K562 (cell line): ENCODE measurements at regions not wholly inside any gene's neighbourhood (a gene's known extent, or its start where the extent isn't known, plus 50 kb on each side); places are given as distances from the start of the nearest gene placed in this dataset.

Experiments
- ATAC-seq: fragments of 200-7000 bp; cut with Tn5 transposase; 3 replicates; pipeline ENCODE4 v1.9.1; 2020; ENCODE audit warnings: moderate library complexity
- BruUV-seq: library from RNA; stranded (reverse); fragments of 400-500 nt; replicated peaks from 2 replicates; lab custom pipeline; 2021; lab: Mats Ljungman, UMichigan
- CTCF ChIA-PET: fragments of 300-600 bp; formaldehyde crosslinking; extraction: SDS; loops from one replicate; lab custom pipeline; 2021; ENCODE audit warnings: low intra/inter-chr PET ratio; lab: Yijun Ruan, JAX
- POLR2A ChIA-PET: fragments of 300-600, 350-650 bp; sonication (Branson Sonifier 250); formaldehyde crosslinking; extraction: SDS; loops from one replicate; lab custom pipeline; 2021; ENCODE audit warnings: antibody characterized with exemption, inconsistent platforms; lab: Yijun Ruan, JAX
- DNase-seq, 4 experiments: peaks; one replicate each; pipeline versions ENCODE4 v3.0.0 to v3.0.0-alpha.2; 2011 to 2018; ENCODE audit warnings: low spot score in 3 of 4, mixed read lengths in 3 of 4; ENCODE audit errors: extremely low read depth in 1 of 4
- FAIRE-seq: peaks from 2 replicates; lab custom pipeline; 2011; peaks lifted over from hg19 to GRCh38; lab: Jason Lieb, UNC
- H2AFZ ChIP-seq: 2 replicates; pipeline ENCODE4 v1.6.0; 2011; ENCODE audit warnings: low read depth, low read length, control low read depth, inconsistent platforms
- H3K27ac ChIP-seq: fragments of 200-600 bp; 3 replicates; pipeline ENCODE4 v1.8.0; 2011; ENCODE audit warnings: low read depth, mild to moderate bottlenecking, control low read depth, inconsistent platforms, low read length, moderate library complexity, mixed read lengths; ENCODE audit errors: extremely low read depth
- H3K27me3 ChIP-seq, 2 experiments: fragments of 300-600 bp in 1 of 2; 2 replicates in 1 of 2; 3 replicates in 1 of 2; pipeline versions ENCODE4 v1.6.0 to v1.8.0; 2011; ENCODE audit warnings: inconsistent platforms in 2 of 2, low read length in 2 of 2, mild to moderate bottlenecking in 1 of 2, mixed read lengths in 1 of 2, moderate library complexity in 1 of 2; ENCODE audit not compliant: control insufficient read depth in 2 of 2, insufficient read depth in 2 of 2
- H3K36me3 ChIP-seq: fragments of 300-600 bp; 3 replicates; pipeline ENCODE4 v1.8.0; 2011; ENCODE audit warnings: mild to moderate bottlenecking, low read length, inconsistent platforms; ENCODE audit not compliant: control insufficient read depth, insufficient read depth
- H3K4me1 ChIP-seq, 2 experiments: fragments of 200-600 bp in 1 of 2; replicated peaks in 1 of 2; 2 replicates in 1 of 2; 3 replicates in 1 of 2; pipeline versions ENCODE4 v1.5.1 to v1.8.0; 2011; ENCODE audit warnings: inconsistent platforms in 2 of 2, low read length in 2 of 2, mild to moderate bottlenecking in 1 of 2, mixed read lengths in 1 of 2, moderate library complexity in 1 of 2; ENCODE audit not compliant: control insufficient read depth in 2 of 2, insufficient read depth in 2 of 2
- H3K4me2 ChIP-seq: 2 replicates; pipeline ENCODE4 v1.6.1; 2011; ENCODE audit warnings: low read length, control low read depth, inconsistent platforms, mixed read lengths; ENCODE audit not compliant: insufficient read depth
- H3K4me3 ChIP-seq: fragments of 200-600 bp; sonication (generic), shearing (Covaris generic); 2 replicates; pipeline ENCODE4 v1.5.1; 2016; ENCODE audit warnings: control low read depth, inconsistent platforms
- H3K79me2 ChIP-seq: fragments of 200-600 bp; 3 replicates; pipeline ENCODE4 v1.8.0; 2011; ENCODE audit warnings: low read length, inconsistent platforms; ENCODE audit not compliant: control insufficient read depth, insufficient read depth
- H3K9ac ChIP-seq, 2 experiments: 2 replicates each; pipeline versions ENCODE4 v1.6.0 to v1.6.1; 2011; ENCODE audit warnings: low read depth in 2 of 2, low read length in 2 of 2, control low read depth in 1 of 2, inconsistent platforms in 1 of 2, mild to moderate bottlenecking in 1 of 2, mixed read lengths in 1 of 2; ENCODE audit not compliant: insufficient read depth in 1 of 2
- H3K9me1 ChIP-seq: one replicate; pipeline ENCODE4 v1.6.0; 2011; ENCODE audit warnings: inconsistent platforms, mild to moderate bottlenecking, low read length, moderate library complexity; ENCODE audit not compliant: control insufficient read depth, insufficient read depth
- H3K9me3 ChIP-seq: replicated peaks from 2 replicates; pipeline ENCODE4 v1.5.1; 2011; ENCODE audit warnings: low read depth, low read length, inconsistent platforms; ENCODE audit not compliant: control insufficient read depth, insufficient read depth
- H4K20me1 ChIP-seq: replicated peaks from 2 replicates; pipeline ENCODE4 v1.6.1; 2011; ENCODE audit warnings: low read length, inconsistent platforms, mixed read lengths; ENCODE audit not compliant: control insufficient read depth, insufficient read depth
- NFYB ChIP-seq: IDR thresholded peaks from 2 replicates; pipeline ENCODE4 v1.6.1; 2011; ENCODE audit warnings: mild to moderate bottlenecking, moderate library complexity; ENCODE audit not compliant: insufficient read length; ENCODE audit errors: extremely low read depth
- RBM25 ChIP-seq: fragments of 200-400 bp; formaldehyde crosslinking; IDR thresholded peaks from 2 replicates; pipeline ENCODE4 v1.6.1; 2018; ENCODE audit warnings: low read length, low read depth, moderate library complexity; ENCODE audit not compliant: severe bottlenecking
- TCFL5 ChIP-seq: fragments of 250-450 bp; sonication (Bioruptor Pico); conservative IDR thresholded peaks from 2 replicates; pipeline ENCODE4 v1.6.1; 2021; ENCODE audit warnings: mild to moderate bottlenecking, moderate library complexity, matching md5 sums
- TEAD4 ChIP-seq, 2 experiments: sonication (generic) in 1 of 2; formaldehyde crosslinking in 1 of 2; IDR thresholded peaks; 2 replicates each; pipeline versions ENCODE4 v1.6.1 to v1.8.0; 2012 to 2022; ENCODE audit warnings: borderline replicate concordance in 1 of 2, inconsistent platforms in 1 of 2, low read length in 1 of 2, mild to moderate bottlenecking in 1 of 2, missing genetic modification reagents in 1 of 2
- TFAM ChIP-seq: fragments of 250-450 bp; sonication (Bioruptor Pico); conservative IDR thresholded peaks from 2 replicates; pipeline ENCODE4 v1.5.0; 2021; ENCODE audit warnings: mild to moderate bottlenecking, moderate library complexity
- ZNF232 ChIP-seq: sonication (generic); formaldehyde crosslinking; IDR thresholded peaks from 2 replicates; pipeline ENCODE4 v1.8.0; 2022; ENCODE audit warnings: mild to moderate bottlenecking, missing genetic modification reagents
- ZNF445 ChIP-seq: fragments of 250-450 bp; sonication (Bioruptor Pico); IDR thresholded peaks from 2 replicates; pipeline ENCODE4 v1.4.0; 2020; ENCODE audit warnings: low read depth, mild to moderate bottlenecking, moderate library complexity
- ZNF511 ChIP-seq: sonication (generic); formaldehyde crosslinking; IDR thresholded peaks from 2 replicates; pipeline ENCODE4 v1.8.0; 2022; ENCODE audit warnings: mild to moderate bottlenecking, missing genetic modification reagents
- ZNF592 ChIP-seq: fragments of 450-650 bp; IDR thresholded peaks from 2 replicates; pipeline ENCODE4 v1.6.1; 2017; ENCODE audit warnings: antibody characterized with exemption, mild to moderate bottlenecking
- in situ Hi-C: fragments of 300-500 bp; cut with MboI; formaldehyde crosslinking; loops from 4 replicates; pipeline ENCODE4 v1.15.0; 2018; ENCODE audit warnings: inconsistent platforms, mixed read lengths
- intact Hi-C: fragments of 100-400 bp; cut with micrococcal nuclease; formaldehyde crosslinking; loops from 2 replicates; pipeline ENCODE4 v1.14.2; 2022
- TF ChIP-seq, protein P1 (sequence below), 2 experiments: fragments of 450-650 bp; IDR thresholded peaks; 2 replicates each; pipeline ENCODE4 v1.6.1; 2018; ENCODE audit warnings: mild to moderate bottlenecking in 2 of 2, low read depth in 1 of 2; ENCODE audit not compliant: partially characterized antibody in 2 of 2

DNA sequence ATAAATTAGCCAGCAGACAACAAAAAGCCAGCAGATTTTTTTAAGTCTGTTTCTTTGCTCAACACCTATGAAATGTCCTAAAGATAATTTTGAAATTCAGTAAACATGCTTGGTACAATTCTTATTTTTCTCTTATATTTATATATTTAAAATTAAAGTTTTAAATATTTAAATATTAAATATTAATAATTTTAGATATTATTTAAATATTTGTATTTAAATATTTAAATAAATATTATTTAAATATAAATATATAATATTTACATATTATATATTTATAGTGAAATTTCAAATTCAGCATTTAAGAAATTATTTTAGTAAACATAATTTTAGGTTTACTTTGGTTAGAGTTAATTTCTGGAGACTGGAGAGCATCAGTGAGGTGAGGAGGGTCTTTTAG, 1554.2 kb downstream of the NCAM2 start:
- no TSS peak for BruUV-seq
- Histone ChIP-seq H3K27me3 (no peaks in the 10 kb centered on the region), H3K27ac (no peak overlapping the region), H3K36me3 (no peaks in the 10 kb centered on the region), H3K4me2 (no peak overlapping the region), H3K9me1 (no peaks in the 10 kb centered on the region), H4K20me1 (no peaks in the 10 kb centered on the region), H3K4me3 (no peak overlapping the region), H3K9ac (no peak overlapping the region), H3K4me1 (no peaks in the 10 kb centered on the region), H3K79me2 (no peaks in the 10 kb centered on the region), H2AFZ (no peak overlapping the region), H3K9me3 (no peaks in the 10 kb centered on the region; the same call in 1 of the 2 replicates)
- CTCF ChIA-PET: no interaction called here
- in situ Hi-C loops: loop anchor here (25.0 kb wide), 1 partner anchor 1585 kb away; no protein-coding TSS in a partner anchor
- POLR2A ChIA-PET: no interaction called here
- intact Hi-C loops: no loop called here
- FAIRE-seq (no peak), ATAC-seq (no peak), DNase-seq (no peak)
- no peak for TF ChIP-seq NFYB
- no peak for TF ChIP-seq TFAM (CRISPR knock-in tag)
- TF ChIP-seq TEAD4 (IDR thresholded peaks at IDR 0.05; ENCODE audit: low read length): no peak
- no peak for TF ChIP-seq TEAD4 (CRISPR knock-in tag; IDR thresholded peaks at IDR 0.05; ENCODE audit: borderline replicate concordance)
- no peak for TF ChIP-seq TCFL5 (CRISPR knock-in tag)
- TF ChIP-seq RBM25: no peak
- TF ChIP-seq ZNF232 (CRISPR knock-in tag): no peak
- no peak for TF ChIP-seq ZNF592
- TF ChIP-seq, protein P1, sequence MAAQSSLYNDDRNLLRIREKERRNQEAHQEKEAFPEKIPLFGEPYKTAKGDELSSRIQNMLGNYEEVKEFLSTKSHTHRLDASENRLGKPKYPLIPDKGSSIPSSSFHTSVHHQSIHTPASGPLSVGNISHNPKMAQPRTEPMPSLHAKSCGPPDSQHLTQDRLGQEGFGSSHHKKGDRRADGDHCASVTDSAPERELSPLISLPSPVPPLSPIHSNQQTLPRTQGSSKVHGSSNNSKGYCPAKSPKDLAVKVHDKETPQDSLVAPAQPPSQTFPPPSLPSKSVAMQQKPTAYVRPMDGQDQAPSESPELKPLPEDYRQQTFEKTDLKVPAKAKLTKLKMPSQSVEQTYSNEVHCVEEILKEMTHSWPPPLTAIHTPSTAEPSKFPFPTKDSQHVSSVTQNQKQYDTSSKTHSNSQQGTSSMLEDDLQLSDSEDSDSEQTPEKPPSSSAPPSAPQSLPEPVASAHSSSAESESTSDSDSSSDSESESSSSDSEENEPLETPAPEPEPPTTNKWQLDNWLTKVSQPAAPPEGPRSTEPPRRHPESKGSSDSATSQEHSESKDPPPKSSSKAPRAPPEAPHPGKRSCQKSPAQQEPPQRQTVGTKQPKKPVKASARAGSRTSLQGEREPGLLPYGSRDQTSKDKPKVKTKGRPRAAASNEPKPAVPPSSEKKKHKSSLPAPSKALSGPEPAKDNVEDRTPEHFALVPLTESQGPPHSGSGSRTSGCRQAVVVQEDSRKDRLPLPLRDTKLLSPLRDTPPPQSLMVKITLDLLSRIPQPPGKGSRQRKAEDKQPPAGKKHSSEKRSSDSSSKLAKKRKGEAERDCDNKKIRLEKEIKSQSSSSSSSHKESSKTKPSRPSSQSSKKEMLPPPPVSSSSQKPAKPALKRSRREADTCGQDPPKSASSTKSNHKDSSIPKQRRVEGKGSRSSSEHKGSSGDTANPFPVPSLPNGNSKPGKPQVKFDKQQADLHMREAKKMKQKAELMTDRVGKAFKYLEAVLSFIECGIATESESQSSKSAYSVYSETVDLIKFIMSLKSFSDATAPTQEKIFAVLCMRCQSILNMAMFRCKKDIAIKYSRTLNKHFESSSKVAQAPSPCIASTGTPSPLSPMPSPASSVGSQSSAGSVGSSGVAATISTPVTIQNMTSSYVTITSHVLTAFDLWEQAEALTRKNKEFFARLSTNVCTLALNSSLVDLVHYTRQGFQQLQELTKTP (IDR thresholded peaks at IDR 0.05; ENCODE audit: low read depth in 1 of 2, partially characterized antibody in 2 of 2): no peak
- no peak for TF ChIP-seq ZNF445 (CRISPR knock-in tag)
- TF ChIP-seq ZNF511 (CRISPR knock-in tag): no peak
